Smooth muscle cell (in vitro differentiated cells): ENCODE measurements at regions not wholly inside any gene's neighbourhood (a gene's known extent, or its start where the extent isn't known, plus 50 kb on each side); places are given as distances from the start of the nearest gene placed in this dataset.
A peak's percentile ranks its signal among the peaks of the same experiment; 100 is the strongest.

Experiments
- DNase-seq: peaks from one replicate; lab custom pipeline; 2025; ENCODE audit not compliant: unreplicated experiment; lab: John Stamatoyannopoulos, UW
- H2AFZ ChIP-seq: fragments of 200-600 bp; sonication (generic); 2 replicates; pipeline ENCODE4 v1.6.0; 2016; ENCODE audit warnings: antibody characterized with exemption, low read depth, mild to moderate bottlenecking
- H3F3A ChIP-seq: fragments of 200-600 bp; sonication (generic); 2 replicates; pipeline ENCODE4 v1.6.0; 2017; ENCODE audit warnings: antibody characterized with exemption, low read depth
- H3K27ac ChIP-seq: fragments of 200-600 bp; sonication (generic); 2 replicates; pipeline ENCODE4 v1.5.1; 2016; ENCODE audit warnings: low read depth, mild to moderate bottlenecking
- H3K27me3 ChIP-seq: fragments of 200-600 bp; sonication (generic); 2 replicates; pipeline ENCODE4 v1.6.1; 2016; ENCODE audit warnings: low read depth, mild to moderate bottlenecking
- H3K36me3 ChIP-seq: fragments of 200-600 bp; sonication (generic); 2 replicates; pipeline ENCODE4 v1.5.1; 2016; ENCODE audit warnings: low read depth
- H3K4me1 ChIP-seq: fragments of 200-600 bp; sonication (generic); 2 replicates; pipeline ENCODE4 v1.5.1; 2016; ENCODE audit warnings: low read depth
- H3K4me2 ChIP-seq: fragments of 200-600 bp; sonication (generic); 2 replicates; pipeline ENCODE4 v1.6.0; 2016; ENCODE audit warnings: mild to moderate bottlenecking
- H3K4me3 ChIP-seq: fragments of 200-600 bp; sonication (generic); 2 replicates; pipeline ENCODE4 v1.5.1; 2016; ENCODE audit warnings: mild to moderate bottlenecking
- H3K79me2 ChIP-seq: fragments of 200-600 bp; sonication (generic); 2 replicates; pipeline ENCODE4 v1.6.0; 2016; ENCODE audit warnings: low read depth, mild to moderate bottlenecking
- H3K9ac ChIP-seq: fragments of 200-600 bp; sonication (generic); 2 replicates; pipeline ENCODE4 v1.6.0; 2016; ENCODE audit warnings: low read depth
- H3K9me3 ChIP-seq: fragments of 200-600 bp; sonication (generic); replicated peaks from 2 replicates; pipeline ENCODE4 v1.5.1; 2016; ENCODE audit warnings: low read depth
- H4K20me1 ChIP-seq: fragments of 200-600 bp; sonication (generic); 2 replicates; pipeline ENCODE4 v1.6.0; 2016; ENCODE audit warnings: low read depth
- WGBS: methylation state at CpG from one replicate; pipeline ENCODE4 v1.1.7; 2016; ENCODE audit warnings: low lambda C conversion rate; 5-methylcytosine and 5-hydroxymethylcytosine counted together
- TF ChIP-seq, protein P1 (sequence below): fragments of 200-600 bp; sonication (generic); IDR thresholded peaks from 2 replicates; pipeline ENCODE4 v1.5.1; 2017; ENCODE audit warnings: borderline replicate concordance, mild to moderate bottlenecking, antibody characterized with exemption; ENCODE audit not compliant: insufficient read depth, poor library complexity, severe bottlenecking

DNA sequence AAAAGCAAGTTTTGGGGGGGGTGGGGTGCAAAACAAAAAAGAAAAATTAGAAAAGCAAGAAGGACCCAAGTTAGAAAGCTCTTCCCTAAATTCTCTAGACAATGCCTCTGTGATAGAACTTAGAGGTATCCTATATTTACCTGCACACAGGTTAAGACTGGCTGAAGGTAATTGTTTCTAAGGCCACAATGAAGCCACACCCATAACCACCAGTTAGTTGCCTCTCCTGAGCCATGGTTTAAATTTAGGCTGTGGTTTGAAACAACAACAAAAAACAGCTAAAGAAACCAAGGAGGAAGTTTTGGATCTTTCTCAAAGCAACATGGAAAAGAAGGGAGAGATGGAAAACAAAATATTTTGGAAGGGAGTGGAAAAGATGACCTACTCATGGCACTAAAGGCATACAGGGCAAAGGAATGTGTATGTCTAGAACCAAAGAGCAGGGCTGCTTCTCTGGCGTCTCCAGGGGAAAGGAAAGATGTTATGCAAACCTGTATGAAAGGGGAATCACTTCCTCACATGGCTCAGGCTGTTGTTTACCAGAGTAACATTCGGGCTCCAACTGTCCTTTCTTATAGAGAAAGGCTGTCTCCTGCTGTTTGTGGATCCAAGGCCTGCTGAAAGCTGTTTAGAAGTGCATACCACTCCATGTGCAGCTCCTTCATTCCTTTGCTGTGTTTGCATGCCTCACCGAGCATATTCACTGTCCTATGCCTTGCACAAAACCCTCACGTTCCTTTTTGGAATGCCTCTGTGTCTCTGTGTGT, 408.9 kb upstream of the MPDZ start:
- Histone ChIP-seq H3K79me2 (no peaks in the 10 kb centered on the region), H3K4me3 (no peak overlapping the region), H3K9ac (no peak overlapping the region), H3K9me3 (no peaks in the 10 kb centered on the region), H3K27ac (no peak overlapping the region), H4K20me1 (no peaks in the 10 kb centered on the region), H3K27me3 (no peaks in the 10 kb centered on the region), H3K4me2 (no peak overlapping the region), H2AFZ (peak overlapping the region; percentile 44), H3K36me3 (no peaks in the 10 kb centered on the region), H3K4me1 (no peaks in the 10 kb centered on the region), H3F3A (no peaks in the 10 kb centered on the region)
- WGBS: 64% methylated on average over 4 of the region's 4 CpGs
- no peak for DNase-seq
- TF ChIP-seq, protein P1, sequence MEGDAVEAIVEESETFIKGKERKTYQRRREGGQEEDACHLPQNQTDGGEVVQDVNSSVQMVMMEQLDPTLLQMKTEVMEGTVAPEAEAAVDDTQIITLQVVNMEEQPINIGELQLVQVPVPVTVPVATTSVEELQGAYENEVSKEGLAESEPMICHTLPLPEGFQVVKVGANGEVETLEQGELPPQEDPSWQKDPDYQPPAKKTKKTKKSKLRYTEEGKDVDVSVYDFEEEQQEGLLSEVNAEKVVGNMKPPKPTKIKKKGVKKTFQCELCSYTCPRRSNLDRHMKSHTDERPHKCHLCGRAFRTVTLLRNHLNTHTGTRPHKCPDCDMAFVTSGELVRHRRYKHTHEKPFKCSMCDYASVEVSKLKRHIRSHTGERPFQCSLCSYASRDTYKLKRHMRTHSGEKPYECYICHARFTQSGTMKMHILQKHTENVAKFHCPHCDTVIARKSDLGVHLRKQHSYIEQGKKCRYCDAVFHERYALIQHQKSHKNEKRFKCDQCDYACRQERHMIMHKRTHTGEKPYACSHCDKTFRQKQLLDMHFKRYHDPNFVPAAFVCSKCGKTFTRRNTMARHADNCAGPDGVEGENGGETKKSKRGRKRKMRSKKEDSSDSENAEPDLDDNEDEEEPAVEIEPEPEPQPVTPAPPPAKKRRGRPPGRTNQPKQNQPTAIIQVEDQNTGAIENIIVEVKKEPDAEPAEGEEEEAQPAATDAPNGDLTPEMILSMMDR: no peak

DNA sequence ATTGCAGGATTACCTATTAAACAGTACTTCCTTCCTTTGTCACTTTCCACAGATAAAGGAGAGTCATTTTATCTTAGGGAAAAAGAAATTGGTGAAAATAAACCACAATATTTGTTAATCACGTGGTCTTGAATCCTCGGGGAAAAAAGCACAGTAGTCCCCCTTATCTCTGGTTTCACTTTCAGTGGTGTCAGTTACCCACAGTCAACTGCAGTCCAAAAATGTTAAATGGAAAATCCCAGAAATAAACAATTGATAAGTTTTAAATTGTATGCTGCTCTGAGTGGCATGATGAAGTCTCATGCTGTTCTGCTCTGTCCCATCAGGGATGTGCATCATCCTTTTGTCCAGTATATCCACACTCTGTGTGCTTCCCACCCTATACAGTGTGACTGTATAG, 405.2 kb upstream of the MPDZ start:
- no peaks in the 10 kb centered on the region for H3F3A ChIP-seq
- H3K27ac ChIP-seq: no peak overlapping the region
- WGBS: 21% methylated on average over 2 of the region's 2 CpGs

DNA sequence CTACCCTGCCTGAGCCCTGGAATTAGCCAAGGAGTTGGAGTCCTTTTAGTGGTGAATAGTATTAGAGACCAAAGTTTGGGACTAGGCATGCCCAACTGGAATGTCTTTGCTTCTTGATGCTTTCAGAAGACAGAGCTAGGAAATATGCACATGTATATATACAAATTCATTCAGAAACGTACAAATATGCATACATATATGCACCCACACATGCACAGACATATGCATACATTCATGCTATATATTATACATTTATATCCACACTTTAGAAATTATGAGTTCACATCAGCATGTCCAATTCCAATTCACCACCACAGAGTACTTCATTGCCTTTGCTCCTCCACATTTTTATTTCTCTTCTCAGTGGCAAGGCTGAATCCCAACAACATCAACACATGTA, 398.3 kb upstream of the MPDZ start:
- no peaks in the 10 kb centered on the region for H3K9me3 ChIP-seq
- H3K36me3 ChIP-seq: no peaks in the 10 kb centered on the region
- no peak overlapping the region for H2AFZ ChIP-seq
- TF ChIP-seq, protein P1: no peak
- no peaks in the 10 kb centered on the region for H3F3A ChIP-seq
- H3K4me2 ChIP-seq: no peak overlapping the region
- H3K4me1 ChIP-seq: no peaks in the 10 kb centered on the region
- no peak for DNase-seq
- H3K4me3 ChIP-seq: no peak overlapping the region
- H4K20me1 ChIP-seq: no peaks in the 10 kb centered on the region
- no peak overlapping the region for H3K9ac ChIP-seq
- H3K79me2 ChIP-seq: no peaks in the 10 kb centered on the region
- 50% methylated on average over 1 of the region's 1 CpG for WGBS
- H3K27ac ChIP-seq: no peak overlapping the region
- H3K27me3 ChIP-seq: no peaks in the 10 kb centered on the region

More for the DNA sequence above, 405.2 kb upstream of the MPDZ start:
- H3K36me3 ChIP-seq: no peaks in the 10 kb centered on the region
- TF ChIP-seq, protein P1: no peak
- no peaks in the 10 kb centered on the region for H4K20me1 ChIP-seq
- H3K4me2 ChIP-seq: no peak overlapping the region
- H2AFZ ChIP-seq: no peak overlapping the region
- no peaks in the 10 kb centered on the region for H3K4me1 ChIP-seq
- no peaks in the 10 kb centered on the region for H3K79me2 ChIP-seq
- no peak for DNase-seq
- no peak overlapping the region for H3K9ac ChIP-seq
- no peak overlapping the region for H3K4me3 ChIP-seq
- H3K27me3 ChIP-seq: no peaks in the 10 kb centered on the region
- no peaks in the 10 kb centered on the region for H3K9me3 ChIP-seq

DNA sequence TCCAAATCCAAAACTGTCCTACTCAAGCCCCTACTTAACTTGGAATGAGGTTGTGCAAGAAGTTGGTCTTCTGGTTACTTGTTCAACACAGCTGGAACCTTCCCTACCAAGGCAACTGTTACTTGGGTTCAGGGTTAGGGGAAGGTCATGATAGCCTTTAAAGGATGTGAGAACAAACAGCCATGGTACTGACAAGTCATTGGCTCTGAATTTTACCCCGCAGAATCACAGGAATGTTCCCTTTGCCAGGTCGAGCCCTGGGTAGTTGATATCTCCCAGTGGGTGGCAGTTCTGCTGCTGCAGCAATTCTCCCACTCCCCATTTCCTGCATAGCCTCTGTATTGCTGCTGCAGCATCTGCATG, 396.1 kb upstream of the MPDZ start:
- Histone ChIP-seq H3K9ac (no peak overlapping the region), H3K4me3 (no peak overlapping the region), H3K27me3 (no peaks in the 10 kb centered on the region), H3F3A (no peaks in the 10 kb centered on the region), H3K36me3 (no peaks in the 10 kb centered on the region), H2AFZ (no peak overlapping the region), H3K79me2 (no peaks in the 10 kb centered on the region), H4K20me1 (no peaks in the 10 kb centered on the region), H3K27ac (no peak overlapping the region), H3K4me2 (no peak overlapping the region), H3K4me1 (no peaks in the 10 kb centered on the region), H3K9me3 (no peaks in the 10 kb centered on the region)
- TF ChIP-seq, protein P1: no peak
- no peak for DNase-seq
- WGBS: 51% methylated on average over 2 of the region's 2 CpGs
